ENCODE measurements at regions not wholly inside any gene's neighbourhood (a gene's known extent, or its start where the extent isn't known, plus 50 kb on each side); places are given as distances from the start of the nearest gene placed in this dataset.

DNA sequence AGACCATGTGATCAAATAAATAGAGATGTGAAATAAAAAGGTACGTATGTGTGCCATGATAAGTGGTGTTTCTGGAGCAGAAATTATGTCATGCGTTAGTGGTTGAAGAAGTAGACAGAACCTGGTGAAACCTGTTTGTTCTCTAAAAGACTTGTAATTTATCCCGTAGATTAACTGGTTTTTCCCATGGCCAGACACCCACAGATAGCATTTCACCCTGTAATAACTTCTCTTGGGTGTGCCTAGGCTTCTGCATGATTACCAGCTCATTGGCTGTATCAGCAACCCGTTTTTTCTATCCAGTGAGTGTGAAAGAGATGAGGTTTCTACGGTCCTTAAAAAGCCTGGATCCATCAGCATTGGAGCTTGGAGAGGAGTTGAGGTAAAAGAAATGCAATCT, 471.3 kb downstream of the NPIPA7 start:
- TF ChIP-seq, protein P1, sequence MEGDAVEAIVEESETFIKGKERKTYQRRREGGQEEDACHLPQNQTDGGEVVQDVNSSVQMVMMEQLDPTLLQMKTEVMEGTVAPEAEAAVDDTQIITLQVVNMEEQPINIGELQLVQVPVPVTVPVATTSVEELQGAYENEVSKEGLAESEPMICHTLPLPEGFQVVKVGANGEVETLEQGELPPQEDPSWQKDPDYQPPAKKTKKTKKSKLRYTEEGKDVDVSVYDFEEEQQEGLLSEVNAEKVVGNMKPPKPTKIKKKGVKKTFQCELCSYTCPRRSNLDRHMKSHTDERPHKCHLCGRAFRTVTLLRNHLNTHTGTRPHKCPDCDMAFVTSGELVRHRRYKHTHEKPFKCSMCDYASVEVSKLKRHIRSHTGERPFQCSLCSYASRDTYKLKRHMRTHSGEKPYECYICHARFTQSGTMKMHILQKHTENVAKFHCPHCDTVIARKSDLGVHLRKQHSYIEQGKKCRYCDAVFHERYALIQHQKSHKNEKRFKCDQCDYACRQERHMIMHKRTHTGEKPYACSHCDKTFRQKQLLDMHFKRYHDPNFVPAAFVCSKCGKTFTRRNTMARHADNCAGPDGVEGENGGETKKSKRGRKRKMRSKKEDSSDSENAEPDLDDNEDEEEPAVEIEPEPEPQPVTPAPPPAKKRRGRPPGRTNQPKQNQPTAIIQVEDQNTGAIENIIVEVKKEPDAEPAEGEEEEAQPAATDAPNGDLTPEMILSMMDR (IDR thresholded peaks at IDR 0.05) = no peak
- no peak for TF ChIP-seq POLR2A (IDR thresholded peaks at IDR 0.05)
